Activated CD8-positive, alpha-beta T cell treated with anti-CD3 and anti-CD28 coated beads, Interleukin-2, amount 10 ng/mL, durations not matched to agents 7 days and 5 days (primary cell): ENCODE measurements at regions not wholly inside any gene's neighbourhood (a gene's known extent, or its start where the extent isn't known, plus 50 kb on each side); places are given as distances from the start of the nearest gene placed in this dataset.

ENCODE experiments used
- ATAC-seq: fragments of 150-1000 bp; cut with Tn5 transposase; one replicate; pipeline ENCODE4 v1.10.0; 2021; ENCODE audit warnings: moderate library complexity
- CTCF ChIA-PET: fragments of 350-600 bp; sonication (Branson Sonifier 250); formaldehyde crosslinking; loops from one replicate; lab custom pipeline; 2021; ENCODE audit warnings: antibody characterized with exemption; lab: Charles Lee
- POLR2A ChIA-PET: fragments of 350-600 bp; sonication (Branson Sonifier 250); formaldehyde crosslinking; loops from one replicate; lab custom pipeline; 2021; ENCODE audit warnings: antibody characterized with exemption; lab: Charles Lee
- DNase-seq: peaks from one replicate; pipeline ENCODE4 v3.0.0-alpha.2; 2020
- H3K27ac Mint-ChIP-seq: one replicate; pipeline ENCODE4 v1.8.0; 2021; ENCODE audit warnings: mild to moderate bottlenecking, mixed read lengths
- H3K27me3 Mint-ChIP-seq: one replicate; pipeline ENCODE4 v1.8.0; 2021; ENCODE audit warnings: low read depth, mixed read lengths
- H3K36me3 Mint-ChIP-seq: one replicate; pipeline ENCODE4 v1.8.0; 2021; ENCODE audit warnings: low read depth, mixed read lengths
- H3K4me1 Mint-ChIP-seq: one replicate; pipeline ENCODE4 v1.8.0; 2021; ENCODE audit warnings: low read depth, mixed read lengths
- H3K4me3 Mint-ChIP-seq: one replicate; pipeline ENCODE4 v1.8.0; 2021; ENCODE audit warnings: mild to moderate bottlenecking, mixed read lengths
- H3K9me3 Mint-ChIP-seq: one replicate; pipeline ENCODE4 v1.8.0; 2022; ENCODE audit warnings: mixed read lengths; ENCODE audit not compliant: insufficient read depth

- Mint-ChIP-seq H3K36me3 (no peaks in the 10 kb centered on the region), H3K4me3 (no peak overlapping the region)
- CTCF ChIA-PET = no interaction called here
Observed at GRCh38 chr10:36331121-36331520, 689.0 kb upstream of the FZD8 start.

GRCh38 chr10:36325815-36326214, 683.7 kb upstream of the FZD8 start:
- ATAC-seq = no peak

More at GRCh38 chr10:36331121-36331520, 689.0 kb upstream of the FZD8 start:
- Mint-ChIP-seq H3K27me3 (no peaks in the 10 kb centered on the region), H3K9me3 (peaks cover 6% of the 10 kb centered on the region), H3K4me1 (no peaks in the 10 kb centered on the region), H3K27ac (no peak overlapping the region)
- DNase-seq (no peak), ATAC-seq (no peak)
- POLR2A ChIA-PET = no interaction called here

GRCh38 chr10:36324831-36325230, 682.7 kb upstream of the FZD8 start:
- H3K4me1 Mint-ChIP-seq = no peaks in the 10 kb centered on the region
- H3K36me3 Mint-ChIP-seq = no peaks in the 10 kb centered on the region
- POLR2A ChIA-PET = no interaction called here
- H3K27me3 Mint-ChIP-seq = no peaks in the 10 kb centered on the region
- CTCF ChIA-PET = no interaction called here
- DNase-seq (no peak), ATAC-seq (no peak)
- no peak overlapping the region for H3K27ac Mint-ChIP-seq
- no peak overlapping the region for H3K4me3 Mint-ChIP-seq
- H3K9me3 Mint-ChIP-seq = no peaks in the 10 kb centered on the region

More at GRCh38 chr10:36325815-36326214, 683.7 kb upstream of the FZD8 start:
- no peaks in the 10 kb centered on the region for H3K36me3 Mint-ChIP-seq
- no peaks in the 10 kb centered on the region for H3K9me3 Mint-ChIP-seq
- H3K27ac Mint-ChIP-seq = no peak overlapping the region
- no peak overlapping the region for H3K4me3 Mint-ChIP-seq
- ChIA-PET POLR2A (no interaction called here), CTCF (no interaction called here)
- no peaks in the 10 kb centered on the region for H3K27me3 Mint-ChIP-seq
- H3K4me1 Mint-ChIP-seq = no peaks in the 10 kb centered on the region
- DNase-seq = no peak

GRCh38 chr10:36313142-36313541, 671.0 kb upstream of the FZD8 start:
- H3K4me3 Mint-ChIP-seq = no peak overlapping the region
- POLR2A ChIA-PET = no interaction called here
- ATAC-seq (no peak), DNase-seq (no peak)
- no peaks in the 10 kb centered on the region for H3K36me3 Mint-ChIP-seq
- CTCF ChIA-PET = no interaction called here
- H3K4me1 Mint-ChIP-seq = no peaks in the 10 kb centered on the region
- H3K27me3 Mint-ChIP-seq = no peaks in the 10 kb centered on the region
- no peak overlapping the region for H3K27ac Mint-ChIP-seq
- H3K9me3 Mint-ChIP-seq = no peaks in the 10 kb centered on the region

GRCh38 chr10:36303896-36304295, 661.8 kb upstream of the FZD8 start:
- DNase-seq = no peak
- Mint-ChIP-seq H3K27me3 (no peaks in the 10 kb centered on the region), H3K36me3 (no peaks in the 10 kb centered on the region), H3K4me1 (no peaks in the 10 kb centered on the region), H3K27ac (no peak overlapping the region), H3K4me3 (no peak overlapping the region), H3K9me3 (peaks cover 8% of the 10 kb centered on the region)
- ChIA-PET POLR2A (no interaction called here), CTCF (no interaction called here)
- ATAC-seq = no peak

- no peaks in the 10 kb centered on the region for H3K27me3 Mint-ChIP-seq
- DNase-seq (no peak), ATAC-seq (no peak)
- no peaks in the 10 kb centered on the region for H3K36me3 Mint-ChIP-seq
- no peak overlapping the region for H3K4me3 Mint-ChIP-seq
- no peaks in the 10 kb centered on the region for H3K4me1 Mint-ChIP-seq
- POLR2A ChIA-PET = no interaction called here
- CTCF ChIA-PET = no interaction called here
- H3K9me3 Mint-ChIP-seq = peaks cover 8% of the 10 kb centered on the region
- H3K27ac Mint-ChIP-seq = no peak overlapping the region
Observed at GRCh38 chr10:36302086-36302485, 660.0 kb upstream of the FZD8 start.

GRCh38 chr10:36301539-36301938, 659.4 kb upstream of the FZD8 start:
- no peaks in the 10 kb centered on the region for H3K36me3 Mint-ChIP-seq
- H3K9me3 Mint-ChIP-seq = peaks cover 8% of the 10 kb centered on the region
- H3K27ac Mint-ChIP-seq = no peak overlapping the region
- ATAC-seq (no peak), DNase-seq (no peak)
- no peak overlapping the region for H3K4me3 Mint-ChIP-seq
- H3K27me3 Mint-ChIP-seq = no peaks in the 10 kb centered on the region
- ChIA-PET CTCF (no interaction called here), POLR2A (no interaction called here)
- no peaks in the 10 kb centered on the region for H3K4me1 Mint-ChIP-seq

- ChIA-PET CTCF (no interaction called here), POLR2A (no interaction called here)
- H3K27ac Mint-ChIP-seq = no peak overlapping the region
- no peak overlapping the region for H3K4me3 Mint-ChIP-seq
- H3K27me3 Mint-ChIP-seq = no peaks in the 10 kb centered on the region
- no peaks in the 10 kb centered on the region for H3K36me3 Mint-ChIP-seq
- H3K9me3 Mint-ChIP-seq = peaks cover 8% of the 10 kb centered on the region
- DNase-seq (no peak), ATAC-seq (no peak)
- no peaks in the 10 kb centered on the region for H3K4me1 Mint-ChIP-seq
Observed at GRCh38 chr10:36301139-36301538, 659.0 kb upstream of the FZD8 start.

GRCh38 chr10:36283827-36284226, 641.7 kb upstream of the FZD8 start:
- no peak for ATAC-seq

GRCh38 chr10:36281831-36282331, 639.8 kb upstream of the FZD8 start:
- Mint-ChIP-seq H3K4me1 (no peaks in the 10 kb centered on the region), H3K27ac (no peak overlapping the region), H3K9me3 (peaks cover 21% of the 10 kb centered on the region), H3K36me3 (no peaks in the 10 kb centered on the region), H3K27me3 (no peaks in the 10 kb centered on the region), H3K4me3 (no peak overlapping the region)
- ChIA-PET CTCF (no interaction called here), POLR2A (no interaction called here)
- no peak for ATAC-seq
- DNase-seq = no peak

More at GRCh38 chr10:36283827-36284226, 641.7 kb upstream of the FZD8 start:
- H3K27ac Mint-ChIP-seq = no peak overlapping the region
- peaks cover 28% of the 10 kb centered on the region for H3K9me3 Mint-ChIP-seq
- no peak overlapping the region for H3K4me3 Mint-ChIP-seq
- no peaks in the 10 kb centered on the region for H3K36me3 Mint-ChIP-seq
- ChIA-PET POLR2A (no interaction called here), CTCF (no interaction called here)
- H3K4me1 Mint-ChIP-seq = no peaks in the 10 kb centered on the region
- no peak for DNase-seq
- no peaks in the 10 kb centered on the region for H3K27me3 Mint-ChIP-seq

- ChIA-PET POLR2A (no interaction called here), CTCF (no interaction called here)
- ATAC-seq (no peak), DNase-seq (no peak)
- H3K4me1 Mint-ChIP-seq = no peaks in the 10 kb centered on the region
- H3K27me3 Mint-ChIP-seq = no peaks in the 10 kb centered on the region
- no peak overlapping the region for H3K27ac Mint-ChIP-seq
- H3K36me3 Mint-ChIP-seq = no peaks in the 10 kb centered on the region
- no peak overlapping the region for H3K4me3 Mint-ChIP-seq
- H3K9me3 Mint-ChIP-seq = peaks cover 23% of the 10 kb centered on the region
Observed at GRCh38 chr10:36280890-36281499, 638.9 kb upstream of the FZD8 start.

- Mint-ChIP-seq H3K36me3 (no peaks in the 10 kb centered on the region), H3K9me3 (peaks cover 24% of the 10 kb centered on the region), H3K4me3 (no peak overlapping the region), H3K27ac (no peak overlapping the region), H3K4me1 (no peaks in the 10 kb centered on the region), H3K27me3 (no peaks in the 10 kb centered on the region)
- ATAC-seq (no peak), DNase-seq (no peak)
- ChIA-PET CTCF (no interaction called here), POLR2A (no interaction called here)
Observed at GRCh38 chr10:36280321-36280741, 638.2 kb upstream of the FZD8 start.

GRCh38 chr10:36278176-36278575, 636.1 kb upstream of the FZD8 start:
- ATAC-seq (no peak), DNase-seq (no peak)
- no peaks in the 10 kb centered on the region for H3K4me1 Mint-ChIP-seq
- no peak overlapping the region for H3K27ac Mint-ChIP-seq
- no peak overlapping the region for H3K4me3 Mint-ChIP-seq
- no peaks in the 10 kb centered on the region for H3K36me3 Mint-ChIP-seq
- H3K27me3 Mint-ChIP-seq = no peaks in the 10 kb centered on the region
- CTCF ChIA-PET = no interaction called here
- POLR2A ChIA-PET = no interaction called here
- H3K9me3 Mint-ChIP-seq = peaks cover 24% of the 10 kb centered on the region
